Panc1 (cell line): ENCODE measurements at regions not wholly inside any gene's neighbourhood (a gene's known extent, or its start where the extent isn't known, plus 50 kb on each side); places are given as distances from the start of the nearest gene placed in this dataset.

ENCODE experiments used
- POLR2AphosphoS5 ChIP-seq: IDR thresholded peaks from 2 replicates; pipeline ENCODE4 v1.6.1; 2012; ENCODE audit warnings: mild to moderate bottlenecking, low read depth, low read length, moderate library complexity
- SIN3A ChIP-seq: IDR thresholded peaks from 2 replicates; pipeline ENCODE4 v1.6.1; 2012; ENCODE audit warnings: low read depth, mild to moderate bottlenecking, low read length, moderate library complexity, borderline replicate concordance; ENCODE audit not compliant: insufficient read depth
- TF ChIP-seq, protein P1 (sequence below): fragments of 450-650 bp; IDR thresholded peaks from 2 replicates; pipeline ENCODE4 v1.5.1; 2017; ENCODE audit warnings: mild to moderate bottlenecking
- TF ChIP-seq, protein P2 (sequence below), 2 experiments: IDR thresholded peaks; 2 replicates each; pipeline ENCODE4 v1.6.1; 2011 to 2012; ENCODE audit warnings: low read depth in 2 of 2, control low read depth in 1 of 2, low read length in 1 of 2, mild to moderate bottlenecking in 1 of 2, moderate library complexity in 1 of 2; ENCODE audit not compliant: insufficient read depth in 1 of 2

DNA sequence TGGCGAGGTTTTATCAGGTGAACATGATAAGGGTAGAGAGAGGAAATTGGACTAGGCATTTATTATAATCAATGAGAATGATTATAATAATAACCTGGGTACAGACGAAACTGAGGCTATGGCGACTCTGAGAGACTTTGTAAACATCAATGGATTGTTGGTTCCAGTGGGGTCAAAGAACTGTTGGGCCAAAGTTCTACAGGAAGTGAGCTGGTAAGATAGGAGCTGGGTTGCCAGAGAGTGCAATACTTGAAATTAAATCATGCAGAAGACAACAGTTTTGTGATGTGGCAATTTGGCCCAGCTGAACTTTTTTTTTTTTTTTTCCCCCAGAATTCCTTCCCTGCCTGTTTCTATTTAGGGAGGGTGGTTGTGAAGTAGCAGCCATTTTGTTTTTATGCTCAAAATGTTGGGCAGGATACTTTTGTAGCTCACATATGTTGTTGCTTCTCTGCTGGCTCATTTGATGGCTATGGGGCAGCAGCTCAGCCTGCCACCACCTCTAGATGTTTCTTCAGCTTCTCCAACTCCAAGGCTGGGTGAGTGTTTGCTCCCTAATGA is 286.5 kb upstream of the B3GALT2 start:
- TF ChIP-seq, protein P1, sequence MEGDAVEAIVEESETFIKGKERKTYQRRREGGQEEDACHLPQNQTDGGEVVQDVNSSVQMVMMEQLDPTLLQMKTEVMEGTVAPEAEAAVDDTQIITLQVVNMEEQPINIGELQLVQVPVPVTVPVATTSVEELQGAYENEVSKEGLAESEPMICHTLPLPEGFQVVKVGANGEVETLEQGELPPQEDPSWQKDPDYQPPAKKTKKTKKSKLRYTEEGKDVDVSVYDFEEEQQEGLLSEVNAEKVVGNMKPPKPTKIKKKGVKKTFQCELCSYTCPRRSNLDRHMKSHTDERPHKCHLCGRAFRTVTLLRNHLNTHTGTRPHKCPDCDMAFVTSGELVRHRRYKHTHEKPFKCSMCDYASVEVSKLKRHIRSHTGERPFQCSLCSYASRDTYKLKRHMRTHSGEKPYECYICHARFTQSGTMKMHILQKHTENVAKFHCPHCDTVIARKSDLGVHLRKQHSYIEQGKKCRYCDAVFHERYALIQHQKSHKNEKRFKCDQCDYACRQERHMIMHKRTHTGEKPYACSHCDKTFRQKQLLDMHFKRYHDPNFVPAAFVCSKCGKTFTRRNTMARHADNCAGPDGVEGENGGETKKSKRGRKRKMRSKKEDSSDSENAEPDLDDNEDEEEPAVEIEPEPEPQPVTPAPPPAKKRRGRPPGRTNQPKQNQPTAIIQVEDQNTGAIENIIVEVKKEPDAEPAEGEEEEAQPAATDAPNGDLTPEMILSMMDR: no peak
- TF ChIP-seq SIN3A (no peak), POLR2AphosphoS5 (no peak)
- TF ChIP-seq, protein P2, sequence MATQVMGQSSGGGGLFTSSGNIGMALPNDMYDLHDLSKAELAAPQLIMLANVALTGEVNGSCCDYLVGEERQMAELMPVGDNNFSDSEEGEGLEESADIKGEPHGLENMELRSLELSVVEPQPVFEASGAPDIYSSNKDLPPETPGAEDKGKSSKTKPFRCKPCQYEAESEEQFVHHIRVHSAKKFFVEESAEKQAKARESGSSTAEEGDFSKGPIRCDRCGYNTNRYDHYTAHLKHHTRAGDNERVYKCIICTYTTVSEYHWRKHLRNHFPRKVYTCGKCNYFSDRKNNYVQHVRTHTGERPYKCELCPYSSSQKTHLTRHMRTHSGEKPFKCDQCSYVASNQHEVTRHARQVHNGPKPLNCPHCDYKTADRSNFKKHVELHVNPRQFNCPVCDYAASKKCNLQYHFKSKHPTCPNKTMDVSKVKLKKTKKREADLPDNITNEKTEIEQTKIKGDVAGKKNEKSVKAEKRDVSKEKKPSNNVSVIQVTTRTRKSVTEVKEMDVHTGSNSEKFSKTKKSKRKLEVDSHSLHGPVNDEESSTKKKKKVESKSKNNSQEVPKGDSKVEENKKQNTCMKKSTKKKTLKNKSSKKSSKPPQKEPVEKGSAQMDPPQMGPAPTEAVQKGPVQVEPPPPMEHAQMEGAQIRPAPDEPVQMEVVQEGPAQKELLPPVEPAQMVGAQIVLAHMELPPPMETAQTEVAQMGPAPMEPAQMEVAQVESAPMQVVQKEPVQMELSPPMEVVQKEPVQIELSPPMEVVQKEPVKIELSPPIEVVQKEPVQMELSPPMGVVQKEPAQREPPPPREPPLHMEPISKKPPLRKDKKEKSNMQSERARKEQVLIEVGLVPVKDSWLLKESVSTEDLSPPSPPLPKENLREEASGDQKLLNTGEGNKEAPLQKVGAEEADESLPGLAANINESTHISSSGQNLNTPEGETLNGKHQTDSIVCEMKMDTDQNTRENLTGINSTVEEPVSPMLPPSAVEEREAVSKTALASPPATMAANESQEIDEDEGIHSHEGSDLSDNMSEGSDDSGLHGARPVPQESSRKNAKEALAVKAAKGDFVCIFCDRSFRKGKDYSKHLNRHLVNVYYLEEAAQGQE (IDR thresholded peaks at IDR 0.05; ENCODE audit: insufficient read depth in 1 of 2, low read depth in 2 of 2, low read length in 1 of 2): no peak
